HG03442 (cell line): ENCODE measurements at regions not wholly inside any gene's neighbourhood (a gene's known extent, or its start where the extent isn't known, plus 50 kb on each side); places are given as distances from the start of the nearest gene placed in this dataset.

Source experiments
- ATAC-seq: cut with Tn5 transposase; IDR thresholded peaks from one replicate; pipeline ENCODE4 v1.9.1; 2021; ENCODE audit warnings: mild to moderate bottlenecking, moderate library complexity; ENCODE audit not compliant: unreplicated experiment

- ATAC-seq, result no peak
Observed at GRCh38 chr2:216915557-216916150, 55.8 kb upstream of the TNP1 start.

DNA sequence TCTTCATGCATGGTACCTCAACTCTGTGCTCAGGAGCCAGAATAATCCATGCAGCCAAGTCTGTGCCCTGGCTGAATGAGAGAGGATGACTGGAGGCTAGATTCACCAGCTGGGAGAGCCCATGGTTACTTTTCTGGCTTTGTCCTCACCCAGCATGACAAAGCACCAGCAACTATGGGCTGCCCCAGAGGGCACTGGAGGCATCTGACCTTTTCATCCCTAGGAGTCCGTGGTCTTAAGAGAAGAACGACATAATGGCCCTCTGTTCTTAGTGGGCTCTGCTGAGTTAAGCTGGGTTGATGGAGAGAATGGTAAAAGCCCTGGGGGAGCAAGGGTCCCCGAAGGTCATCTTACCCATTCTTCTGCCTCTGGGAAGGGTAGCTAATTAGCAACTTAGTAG, 54.6 kb upstream of the TNP1 start:
- ATAC-seq, result no peak

DNA sequence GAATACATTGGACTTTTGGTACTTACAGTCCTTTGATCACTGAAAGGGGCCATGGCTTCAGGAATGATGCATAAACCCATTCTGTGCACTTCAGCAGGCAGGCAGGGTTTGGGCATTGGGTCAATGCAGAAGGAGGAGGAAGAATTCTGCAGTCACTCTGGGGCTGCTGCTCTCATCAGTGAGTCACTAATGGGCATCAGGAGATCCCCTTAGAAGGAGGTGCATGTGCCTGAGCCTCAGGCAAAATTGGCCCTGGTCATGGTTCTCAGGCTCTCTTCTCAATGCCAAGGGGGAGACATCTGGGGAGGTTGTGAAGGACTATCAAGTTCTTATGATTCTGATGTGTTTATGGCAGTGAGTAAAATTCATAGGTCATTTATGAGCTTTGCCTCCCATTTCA, 52.0 kb upstream of the TNP1 start:
- no peak for ATAC-seq

DNA sequence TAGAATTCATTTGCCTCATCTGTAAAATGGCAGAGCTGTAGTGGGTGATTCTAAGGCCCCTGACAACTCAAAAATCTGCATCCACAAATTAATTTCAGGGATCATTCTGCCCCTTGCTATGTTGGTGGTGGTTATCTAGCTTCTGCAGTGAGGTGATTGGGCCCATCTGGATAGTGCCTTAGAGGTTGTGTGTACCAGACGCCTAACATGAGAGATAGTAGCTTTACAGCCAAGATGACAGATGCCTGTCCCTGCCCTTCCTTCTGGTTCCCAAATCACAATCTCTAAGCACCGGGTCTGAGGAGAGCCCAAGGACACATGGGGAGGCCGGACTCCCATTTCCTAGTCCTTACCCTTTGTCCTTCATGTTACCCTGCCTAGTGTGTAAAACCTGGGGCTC, 51.1 kb upstream of the TNP1 start:
- no peak for ATAC-seq

- no peak for ATAC-seq
Observed at GRCh38 chr2:216909541-216910210, 49.8 kb upstream of the TNP1 start.
